ENCODE measurements at regions not wholly inside any gene's neighbourhood (a gene's known extent, or its start where the extent isn't known, plus 50 kb on each side); places are given as distances from the start of the nearest gene placed in this dataset.
"Not testable (repeated sequence)": the region's sequence is repeated elsewhere in the genome, so short reads cannot be mapped to it uniquely, and the experiment has no call there.

DNA sequence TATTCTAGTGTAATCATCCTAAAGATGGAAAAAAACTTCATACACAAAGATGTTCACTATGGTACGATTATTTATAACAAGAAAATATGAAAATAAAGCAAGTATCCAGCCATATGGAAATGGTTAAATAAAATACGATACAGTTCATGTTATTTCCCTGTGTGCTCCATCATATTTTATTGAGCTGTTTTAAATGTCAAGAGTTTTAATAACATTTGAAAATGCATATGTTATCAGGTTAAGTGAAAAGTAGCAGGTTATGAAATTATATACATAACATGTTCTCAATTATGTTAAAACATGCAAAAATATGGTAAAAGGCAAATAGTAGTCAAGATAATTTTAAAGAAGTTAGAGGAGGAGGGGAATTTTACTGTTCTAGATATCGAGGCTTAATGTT, 192.0 kb downstream of the HNRNPD start:
- no peak for DNase-seq (ENCODE audit: low read depth)

GRCh38 chr4:82172186-82172585, 201.6 kb downstream of the HNRNPD start:
- no peak for DNase-seq (ENCODE audit: low read depth)

DNA sequence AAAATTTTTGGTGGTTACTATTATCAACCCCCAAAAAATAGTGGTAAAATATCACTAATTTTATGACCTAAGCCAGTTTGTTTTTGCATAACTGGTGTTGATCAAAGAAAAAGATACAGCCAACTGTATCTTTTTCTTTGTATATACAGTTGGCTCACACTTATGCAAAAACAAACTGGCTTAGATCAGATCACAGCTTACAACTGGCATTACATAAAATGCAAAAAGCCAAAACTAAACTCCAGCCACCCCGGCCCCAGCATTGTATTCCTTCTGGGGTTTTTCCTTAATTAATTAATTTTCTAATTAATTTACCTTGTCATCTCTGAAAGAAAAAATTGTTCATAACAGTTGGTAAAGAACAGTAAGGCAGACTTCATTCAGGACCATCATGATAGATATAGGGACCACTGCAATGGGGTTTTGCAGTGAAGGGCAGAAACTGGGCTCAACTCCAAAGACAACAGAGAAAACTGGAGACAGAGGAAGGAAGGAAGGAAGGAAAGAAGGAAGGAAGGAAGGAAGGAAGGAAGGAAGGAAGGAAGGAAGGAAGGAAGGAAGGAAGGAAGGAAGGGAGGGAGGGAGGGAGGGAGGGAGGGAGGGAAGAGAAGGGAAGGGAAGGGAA, 202.1 kb downstream of the HNRNPD start:
- no peak for DNase-seq (ENCODE audit: low read depth)

DNA sequence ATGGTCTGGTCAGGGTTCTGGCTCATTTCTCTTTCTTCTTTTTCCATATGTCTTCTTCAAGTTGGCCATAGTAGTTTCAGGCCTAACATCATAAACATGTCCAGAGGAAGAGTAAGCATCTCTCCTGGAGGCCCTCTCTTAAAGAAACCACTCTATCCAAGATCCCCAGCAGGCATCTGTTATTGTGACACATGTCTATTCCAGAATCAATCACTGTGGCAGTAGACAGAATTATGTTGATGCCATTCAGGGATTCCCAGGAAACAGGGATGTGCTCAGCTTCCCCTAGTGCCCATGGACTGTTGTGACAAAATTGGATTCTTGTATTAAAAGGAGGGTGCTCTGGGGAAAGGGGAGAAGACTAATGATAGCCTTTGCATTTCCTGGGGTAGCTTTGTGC, 224.0 kb downstream of the HNRNPD start:
- DNase-seq (ENCODE audit: low read depth): no peak

DNA sequence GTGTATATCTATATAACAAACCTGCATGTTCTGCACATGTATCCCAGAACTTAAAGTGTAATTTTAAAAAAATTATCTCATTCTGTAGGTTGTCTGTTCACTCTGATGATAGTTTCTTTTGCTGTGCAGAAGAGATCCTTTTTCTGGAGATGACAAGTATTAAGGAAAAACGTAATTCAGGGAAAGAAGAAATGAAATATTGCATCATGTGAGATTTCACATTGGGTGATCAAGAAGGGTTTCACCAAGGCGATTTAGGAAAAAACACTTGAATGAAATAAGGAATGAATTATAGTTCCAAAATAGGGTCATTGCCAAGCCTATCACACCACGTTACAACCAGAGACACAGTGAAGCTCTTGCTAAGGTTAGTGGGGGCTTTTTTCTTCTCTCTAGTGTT, 227.9 kb downstream of the HNRNPD start:
- DNase-seq (ENCODE audit: low read depth): no peak

- DNase-seq (ENCODE audit: low read depth): no peak
Observed at GRCh38 chr4:82140422-82140821, 233.4 kb downstream of the HNRNPD start.

GRCh38 chr4:82139287-82139686, 234.5 kb downstream of the HNRNPD start:
- no peak for DNase-seq (ENCODE audit: low read depth)

GRCh38 chr4:82138374-82138773, 235.4 kb downstream of the HNRNPD start:
- no peak for DNase-seq (ENCODE audit: low read depth)

GRCh38 chr4:82136161-82136801, 237.5 kb downstream of the HNRNPD start:
- DNase-seq (ENCODE audit: low read depth): no peak

DNA sequence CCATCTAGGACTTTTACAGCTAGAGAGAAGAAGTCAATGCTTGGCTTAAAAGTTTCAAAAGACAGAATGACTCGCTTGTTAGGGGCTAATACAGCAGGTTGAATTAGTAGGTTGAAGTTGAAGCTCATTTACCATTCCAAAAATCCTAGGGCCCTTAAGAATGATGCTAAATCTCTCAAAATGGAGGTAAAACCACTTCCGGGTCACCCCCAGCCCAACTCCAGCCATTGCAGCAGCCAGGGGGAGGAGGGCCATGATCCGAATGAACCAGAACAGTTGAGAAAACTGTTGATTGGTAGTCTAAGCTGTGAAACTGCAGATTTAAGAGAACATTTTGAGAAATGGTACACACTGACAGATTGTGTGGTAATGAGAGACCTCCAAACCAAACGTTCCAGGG, 245.4 kb downstream of the HNRNPD start:
- DNase-seq (ENCODE audit: low read depth): no peak

GRCh38 chr4:82126512-82127040, 247.2 kb downstream of the HNRNPD start:
- DNase-seq (ENCODE audit: low read depth): no peak

DNA sequence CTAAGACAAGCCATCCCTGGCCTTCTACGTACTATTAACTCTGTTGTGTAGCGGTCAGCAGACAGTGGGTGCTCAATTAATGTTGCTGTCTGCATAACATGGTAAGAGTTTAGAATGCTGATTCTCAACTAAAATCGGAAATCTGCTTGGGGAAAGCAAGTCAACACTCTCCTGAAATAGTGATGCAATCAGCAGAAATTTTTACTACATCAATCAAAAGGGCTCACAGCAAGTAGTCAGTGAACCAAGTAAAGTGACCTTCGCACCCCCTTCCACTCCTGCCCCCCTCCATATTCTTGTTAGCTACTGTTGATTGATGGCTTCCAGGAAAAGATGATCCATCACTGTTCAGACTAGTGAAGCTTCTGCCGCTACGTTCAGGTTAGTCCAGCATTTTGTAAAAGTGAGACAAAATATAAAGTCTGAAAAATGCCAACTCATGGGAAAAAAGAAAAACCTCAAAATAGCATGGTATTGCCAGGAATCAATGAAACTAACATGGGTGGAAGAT, 247.9 kb downstream of the HNRNPD start:
- no peak for DNase-seq (ENCODE audit: low read depth)

DNA sequence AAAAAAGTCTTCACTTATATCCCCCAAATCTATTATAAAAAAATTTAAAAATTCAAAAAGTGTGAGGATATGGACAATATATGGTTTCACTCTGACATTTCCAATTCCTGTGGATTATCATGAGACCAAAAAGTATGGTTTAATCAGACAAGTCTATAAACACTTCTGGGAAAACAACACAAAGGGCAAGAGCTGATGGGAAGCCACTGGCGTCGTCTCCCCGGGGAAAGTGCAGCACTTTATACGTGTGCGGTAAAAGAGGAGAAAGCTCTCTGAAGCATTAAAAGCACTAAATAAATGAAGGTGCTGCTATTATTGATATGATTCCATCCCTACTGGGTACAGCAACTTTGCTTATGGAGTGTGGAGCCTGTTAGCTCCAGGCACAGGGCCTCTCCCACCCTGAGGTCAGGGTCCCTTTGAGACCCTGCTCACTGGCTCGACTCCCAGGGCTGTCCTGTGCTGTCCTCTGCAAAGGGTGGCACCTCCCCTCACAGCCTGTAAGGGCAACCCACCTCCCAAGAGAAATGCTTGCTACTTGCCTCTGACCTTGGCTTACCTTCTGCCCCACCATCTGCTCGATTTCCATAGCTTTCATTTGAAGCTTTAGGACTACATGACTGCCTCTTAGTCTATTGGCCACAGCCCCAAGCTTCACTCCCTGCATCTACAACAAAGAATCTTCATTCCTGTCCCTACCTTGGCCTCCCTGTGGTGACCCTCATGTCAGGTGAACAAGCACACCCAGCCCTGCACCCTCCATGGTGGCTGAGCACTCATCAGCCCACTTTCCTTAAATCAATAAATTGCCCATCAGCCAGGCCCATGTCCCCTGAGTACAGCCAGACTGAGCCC, 248.6 kb downstream of the HNRNPD start:
- no peak for DNase-seq (ENCODE audit: low read depth)

GRCh38 chr4:82124365-82124764, 249.4 kb downstream of the HNRNPD start:
- no peak for DNase-seq (ENCODE audit: low read depth)

- no peak for DNase-seq (ENCODE audit: low read depth)
Observed at GRCh38 chr4:82123934-82124333, 249.9 kb downstream of the HNRNPD start.

DNA sequence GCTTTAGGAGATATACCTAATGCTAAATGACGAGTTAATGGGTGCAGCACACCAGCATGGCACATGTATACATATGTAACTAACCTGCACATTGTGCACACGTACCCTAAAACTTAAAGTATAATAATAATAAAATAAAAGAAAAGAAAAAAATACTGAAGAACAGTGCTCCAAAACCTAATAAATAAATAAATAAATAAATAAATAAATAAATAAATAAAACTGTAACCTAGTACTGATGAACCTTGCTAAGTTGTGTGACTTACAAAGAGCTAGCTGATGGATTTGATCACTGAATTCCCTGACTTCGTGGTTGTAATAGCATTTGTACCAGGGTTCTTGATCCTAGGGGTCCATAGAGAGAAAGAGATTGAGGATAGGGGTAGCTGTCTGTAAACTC, 258.6 kb downstream of the HNRNPD start:
- DNase-seq (ENCODE audit: low read depth): not testable (repeated sequence)

GRCh38 chr4:82108506-82108905, 265.3 kb downstream of the HNRNPD start:
- DNase-seq (ENCODE audit: low read depth): no peak

GRCh38 chr4:82104578-82104977, 269.2 kb downstream of the HNRNPD start:
- DNase-seq (ENCODE audit: low read depth): no peak

GRCh38 chr4:82099928-82100579, 273.7 kb downstream of the HNRNPD start:
- no peak for DNase-seq (ENCODE audit: low read depth)

GRCh38 chr4:82097504-82097903, 276.3 kb downstream of the HNRNPD start:
- no peak for DNase-seq (ENCODE audit: low read depth)

GRCh38 chr4:82090717-82091116, 283.1 kb downstream of the HNRNPD start:
- no peak for DNase-seq (ENCODE audit: low read depth)

DNA sequence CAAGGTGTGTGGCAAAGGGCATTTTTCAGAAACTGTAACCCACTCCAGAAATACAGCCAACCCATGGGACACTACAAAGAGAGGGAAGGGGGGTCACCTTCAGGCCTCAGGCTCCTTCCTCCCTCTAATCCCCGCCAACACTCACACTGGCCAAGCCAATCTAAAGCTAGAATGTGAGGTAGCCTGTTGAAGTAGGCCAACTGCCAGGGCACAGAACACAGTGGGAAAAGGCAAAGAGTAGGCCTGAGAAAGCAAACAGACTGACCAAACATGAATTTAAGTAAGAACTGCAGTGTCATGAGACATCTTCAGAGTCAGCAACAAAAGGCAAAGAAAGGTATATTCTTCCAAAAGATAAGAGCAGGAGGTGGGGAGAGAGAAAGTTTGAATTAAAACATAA, 289.0 kb downstream of the HNRNPD start:
- DNase-seq (ENCODE audit: low read depth): no peak

All from T-helper 22 cell (primary cell).